NCI-H2171 (cell line): ENCODE measurements at regions not wholly inside any gene's neighbourhood (a gene's known extent, or its start where the extent isn't known, plus 50 kb on each side); places are given as distances from the start of the nearest gene placed in this dataset.

Experiments
- DNase-seq: peaks from one replicate; lab custom pipeline; 2025; lab: John Stamatoyannopoulos, UW

DNA sequence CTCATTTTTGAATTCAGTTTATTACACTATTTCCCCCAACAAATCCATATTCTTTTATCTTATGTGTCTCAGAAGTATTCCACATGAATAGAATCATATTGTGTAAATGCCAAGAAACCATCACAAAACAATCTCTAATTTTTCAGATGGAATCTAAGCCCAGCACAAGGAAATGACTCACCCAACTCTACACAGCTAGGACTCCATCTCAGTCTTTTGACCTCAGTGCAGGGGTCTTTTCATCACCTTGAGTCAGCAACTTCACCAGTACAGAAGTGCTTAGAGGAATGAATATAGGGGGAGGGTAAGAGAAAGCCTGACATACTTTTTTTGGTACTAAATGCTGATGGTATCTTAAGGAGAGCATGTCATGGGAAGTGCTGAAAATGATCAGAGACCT lies 169.3 kb upstream of the LRRN1 start:
- no peak for DNase-seq

GRCh38 chr3:3628676-3629328 lies 170.4 kb upstream of the LRRN1 start:
- no peak for DNase-seq

DNA sequence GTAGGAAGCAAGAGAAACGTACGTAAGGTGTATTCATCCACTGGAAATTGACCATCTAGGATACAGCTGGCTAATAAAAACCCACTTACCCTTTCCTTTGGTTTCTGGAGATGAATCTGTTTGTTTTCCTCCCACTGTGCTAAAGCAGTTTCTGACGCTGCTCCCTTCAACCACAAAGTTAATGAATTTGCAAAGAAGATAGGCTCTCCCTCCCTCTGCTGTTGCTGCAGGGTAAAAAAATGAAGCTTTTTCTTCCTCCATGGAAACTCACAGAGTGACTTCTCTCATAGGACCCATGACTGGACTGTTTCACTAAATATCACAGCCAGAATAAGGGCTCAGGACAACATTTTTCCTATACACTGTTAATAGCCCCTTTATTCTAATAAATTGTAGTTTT lies 172.1 kb upstream of the LRRN1 start:
- no peak for DNase-seq

- no peak for DNase-seq
Measured at GRCh38 chr3:3625544-3626271, 173.5 kb upstream of the LRRN1 start.

- DNase-seq: no peak
Measured at GRCh38 chr3:3619815-3620214, 179.4 kb upstream of the LRRN1 start.

- no peak for DNase-seq
Measured at GRCh38 chr3:3618623-3619022, 180.6 kb upstream of the LRRN1 start.

- DNase-seq: no peak
Measured at GRCh38 chr3:3615533-3615932, 183.7 kb upstream of the LRRN1 start.

- DNase-seq: no peak
Measured at GRCh38 chr3:3610581-3611298, 188.5 kb upstream of the LRRN1 start.

DNA sequence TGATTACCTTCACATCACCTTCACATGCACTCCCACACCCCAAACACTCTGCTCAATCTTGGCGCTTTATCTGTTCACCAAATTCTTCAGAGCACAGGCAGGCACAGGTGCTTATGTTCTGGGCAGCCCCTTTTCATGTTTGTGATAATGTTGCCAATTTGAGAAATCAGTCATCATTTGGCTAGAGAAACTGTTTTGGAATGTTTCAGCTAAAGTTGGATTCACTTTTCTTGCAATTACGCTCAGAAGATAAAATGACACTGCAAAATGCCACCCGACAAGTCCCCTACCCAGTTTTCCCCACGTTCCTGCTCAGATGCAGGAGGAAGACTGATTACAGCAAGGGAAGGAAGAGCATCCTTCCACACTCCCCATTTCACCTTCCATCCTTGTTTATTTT lies 192.9 kb upstream of the LRRN1 start:
- DNase-seq: no peak

GRCh38 chr3:3605226-3605625 lies 194.0 kb upstream of the LRRN1 start:
- no peak for DNase-seq

DNA sequence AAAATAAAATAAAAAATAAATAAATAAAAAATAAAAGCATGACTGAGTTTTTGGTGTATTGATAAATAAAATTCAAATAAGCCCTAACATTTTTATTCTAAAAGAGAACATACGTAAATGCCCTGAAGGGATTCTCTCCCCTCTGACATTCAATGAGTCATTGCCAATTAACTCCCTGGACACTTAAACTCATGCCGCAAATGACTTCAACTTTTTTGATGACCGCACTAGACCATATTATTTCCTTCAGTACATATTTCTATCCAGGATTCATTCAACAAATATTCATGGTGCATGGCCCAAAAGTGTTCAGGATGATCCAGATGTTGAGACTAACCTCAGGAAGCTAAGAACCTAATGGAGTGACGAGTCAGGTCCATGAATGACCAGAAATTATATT lies 195.9 kb upstream of the LRRN1 start:
- no peak for DNase-seq

DNA sequence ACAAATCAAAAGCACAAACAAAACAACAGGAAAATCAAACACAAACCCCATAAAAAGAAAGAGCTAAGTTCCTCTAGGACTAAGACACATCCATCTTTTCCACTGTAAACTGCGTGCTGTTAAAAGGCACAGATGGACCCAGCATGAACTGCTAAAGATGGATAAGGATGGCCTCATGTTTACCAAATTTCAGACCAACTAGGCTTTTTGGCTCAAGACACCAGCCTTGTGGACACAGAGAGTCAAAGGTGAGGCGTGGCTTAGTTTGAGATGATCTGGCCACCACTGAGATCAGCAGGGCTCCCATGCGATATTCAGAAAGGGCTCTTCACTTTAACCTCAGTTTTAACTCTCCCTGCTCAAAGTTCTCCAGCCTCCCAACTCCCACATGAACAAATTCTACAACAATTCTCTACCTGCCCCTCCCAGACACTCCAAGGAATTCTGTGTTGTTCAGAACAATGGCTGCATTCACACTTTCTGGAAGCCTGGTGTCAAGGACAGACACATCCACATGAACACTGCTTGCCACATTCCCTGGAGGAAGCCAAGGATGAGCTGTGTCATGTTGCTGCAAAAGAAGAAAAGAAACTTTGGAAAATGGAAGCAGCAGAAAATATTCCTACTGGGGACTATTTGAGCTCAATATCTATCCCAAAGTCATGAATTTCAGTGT lies 198.4 kb upstream of the LRRN1 start:
- no peak for DNase-seq

GRCh38 chr3:3599016-3599415 lies 200.2 kb upstream of the LRRN1 start:
- DNase-seq: no peak

GRCh38 chr3:3594986-3595385 lies 204.2 kb upstream of the LRRN1 start:
- no peak for DNase-seq

DNA sequence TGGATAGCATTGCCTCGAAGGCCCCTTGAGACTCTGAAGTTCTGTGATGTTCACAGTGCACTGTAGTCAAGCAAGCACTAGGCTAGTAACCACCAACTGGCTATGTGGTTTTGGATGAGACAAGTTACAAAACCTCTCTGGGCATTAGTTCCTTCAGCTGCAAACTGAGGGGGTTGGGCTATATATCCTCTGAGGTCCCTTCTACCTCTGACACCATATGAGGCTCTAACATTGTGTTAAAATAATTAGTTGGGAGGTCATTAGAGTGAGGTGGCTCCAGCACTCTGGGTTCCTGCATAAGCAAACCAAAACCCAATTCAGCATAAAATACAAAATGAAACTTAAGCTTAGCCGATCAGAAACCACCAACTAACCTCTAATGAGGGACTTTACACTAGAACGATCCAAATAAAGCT lies 209.5 kb upstream of the LRRN1 start:
- no peak for DNase-seq

DNA sequence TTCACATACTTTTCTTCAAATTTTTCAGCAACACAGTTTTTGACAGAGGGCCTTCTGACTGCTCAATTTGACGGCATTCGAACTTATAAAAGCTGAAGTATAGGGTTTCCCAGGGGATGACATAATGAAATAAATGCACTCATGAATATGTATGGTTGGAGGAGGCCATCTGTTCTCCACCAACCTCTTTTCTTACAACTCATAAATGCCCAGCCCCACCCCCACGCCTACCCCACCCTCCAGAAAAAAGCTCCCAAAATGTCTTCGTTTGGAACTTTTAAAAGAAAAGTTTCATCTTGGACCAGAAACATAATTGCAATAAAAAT lies 211.6 kb upstream of the LRRN1 start:
- DNase-seq: peak; percentile 1

DNA sequence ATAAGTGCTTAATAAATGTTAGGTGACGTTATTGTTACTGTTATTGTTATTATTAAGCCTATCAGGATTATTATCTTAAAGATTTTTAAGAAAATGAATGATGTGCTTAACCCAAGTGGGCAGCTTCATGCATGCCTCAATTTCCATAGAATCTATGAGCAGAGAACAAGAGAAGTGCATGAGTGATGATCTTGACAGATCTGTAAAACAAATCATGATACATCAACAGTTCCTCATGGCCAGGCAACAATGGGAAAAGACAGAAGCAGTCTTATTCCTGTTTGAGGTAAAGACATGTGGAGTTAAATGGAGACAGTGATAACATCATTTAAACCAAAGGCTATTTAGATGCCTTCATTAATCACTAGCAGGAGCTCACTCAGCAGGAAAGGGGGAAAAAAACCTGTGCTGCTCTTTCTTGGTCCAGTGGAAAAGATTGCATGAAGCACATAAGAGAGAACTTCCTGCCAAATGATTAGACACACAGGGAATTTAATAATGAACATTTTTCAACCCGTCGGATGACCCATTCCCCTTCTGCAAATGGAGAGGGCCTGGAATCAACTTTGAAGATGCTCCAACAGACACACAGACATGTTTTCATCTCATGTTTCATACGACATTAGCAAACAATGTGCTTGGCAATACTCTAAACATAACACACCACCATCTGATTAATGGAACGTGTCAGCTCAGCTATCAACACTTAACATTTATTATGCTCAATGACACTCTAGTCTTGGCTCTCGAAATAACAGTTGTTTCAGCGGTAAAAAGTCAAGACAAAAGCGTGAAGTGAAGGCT lies 212.2 kb upstream of the LRRN1 start:
- DNase-seq: no peak

DNA sequence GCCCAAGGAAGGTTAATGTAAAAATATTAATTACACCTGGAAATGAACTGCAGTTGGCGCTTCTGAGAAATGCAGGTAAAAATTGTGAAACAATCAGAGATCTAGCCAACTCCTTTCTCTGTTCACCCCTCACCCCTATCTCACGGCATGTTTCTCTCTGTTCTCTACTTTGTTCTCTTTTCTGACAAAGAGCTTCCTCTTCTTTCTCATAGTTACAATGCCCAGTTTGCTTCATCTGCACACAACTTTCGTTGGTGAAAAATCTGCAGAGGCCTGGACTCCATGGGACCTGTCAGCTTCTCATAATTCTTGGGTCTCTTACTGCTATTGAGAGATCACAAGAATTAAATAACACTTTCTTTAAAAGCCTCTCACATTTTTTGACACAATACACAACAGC lies 212.9 kb upstream of the LRRN1 start:
- DNase-seq: no peak

DNA sequence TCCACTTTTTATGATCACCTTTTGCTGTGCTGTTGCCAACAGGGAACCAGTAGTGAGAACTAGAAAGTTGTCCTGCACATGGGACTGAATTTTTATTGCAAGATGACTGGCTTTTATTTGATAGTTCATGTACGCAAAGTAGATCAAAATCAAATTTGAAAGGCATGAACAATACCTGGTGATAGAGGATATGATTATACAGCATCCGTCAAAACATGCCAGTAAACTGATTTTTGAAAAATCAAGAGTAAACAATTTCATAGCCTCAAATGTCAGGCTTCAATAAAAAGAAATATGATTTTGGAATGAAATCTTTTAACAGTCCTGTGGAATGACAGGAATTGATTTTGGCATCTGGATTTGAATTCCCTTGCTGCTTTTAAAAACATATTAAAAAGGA lies 219.6 kb upstream of the LRRN1 start:
- no peak for DNase-seq

- no peak for DNase-seq
Measured at GRCh38 chr3:3578718-3579117, 220.5 kb upstream of the LRRN1 start.

DNA sequence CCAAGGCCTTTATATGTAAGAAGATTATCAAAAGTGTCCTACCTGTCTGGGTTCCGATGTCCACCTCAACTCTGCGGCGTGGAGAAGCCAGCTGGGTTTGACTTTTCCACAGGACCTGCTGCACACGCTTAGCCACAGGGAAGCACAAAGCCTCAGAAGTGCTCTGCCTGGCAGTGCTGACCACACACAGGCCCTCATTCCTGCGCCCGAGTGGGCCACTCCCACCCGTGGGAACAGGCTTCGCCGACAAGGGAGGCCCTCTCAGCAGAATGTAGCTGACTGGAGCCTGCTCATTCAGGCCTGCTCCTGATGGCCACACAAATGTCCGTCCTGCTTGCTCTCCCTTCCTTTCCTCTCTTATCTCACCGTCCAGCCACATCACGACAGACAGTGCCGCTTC lies 221.4 kb upstream of the LRRN1 start:
- no peak for DNase-seq

DNA sequence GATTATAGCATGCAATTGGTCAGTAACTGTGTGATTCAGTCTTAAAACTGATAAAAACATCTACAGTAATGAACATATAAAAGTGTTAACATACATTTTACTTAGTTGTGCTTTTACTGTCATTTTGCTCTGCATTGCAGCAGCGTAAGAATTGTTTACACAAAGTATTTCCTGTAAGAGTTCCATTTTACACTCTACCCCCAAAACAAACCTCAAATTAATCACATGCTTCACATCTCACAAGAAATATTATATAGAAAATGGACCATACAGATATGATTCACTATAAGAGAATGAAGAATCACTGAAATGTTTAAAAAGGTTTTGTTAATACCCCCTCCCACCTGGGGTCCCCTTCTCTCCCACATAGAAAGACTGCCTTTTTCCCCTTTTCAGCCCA lies 225.9 kb upstream of the LRRN1 start:
- no peak for DNase-seq
